ENCODE measurements at regions not wholly inside any gene's neighbourhood (a gene's known extent, or its start where the extent isn't known, plus 50 kb on each side); places are given as distances from the start of the nearest gene placed in this dataset.

GRCh38 chr13:76499891-76500290 lies 386.3 kb downstream of the KCTD12 start:
- TF ChIP-seq CTCF (IDR thresholded peaks at IDR 0.05; ENCODE audit: insufficient read depth, low read depth, low read length), result no peak
- no peak for TF ChIP-seq EZH2 (IDR thresholded peaks at IDR 0.05; ENCODE audit: insufficient read depth, low read length)
